Adipocyte (in vitro differentiated cells): ENCODE measurements at regions not wholly inside any gene's neighbourhood (a gene's known extent, or its start where the extent isn't known, plus 50 kb on each side); places are given as distances from the start of the nearest gene placed in this dataset.
"Not testable (repeated sequence)": the region's sequence is repeated elsewhere in the genome, so short reads cannot be mapped to it uniquely, and the experiment has no call there.

Experiments
- DNase-seq: peaks from one replicate; pipeline ENCODE4 v3.0.0-alpha.2; 2015; ENCODE audit warnings: low read depth
- H3K27me3 ChIP-seq: replicated peaks from 2 replicates; pipeline ENCODE4 v1.7.0; 2013; ENCODE audit warnings: mild to moderate bottlenecking, low read length, moderate library complexity; ENCODE audit not compliant: control insufficient read depth, insufficient read depth
- H3K36me3 ChIP-seq: 2 replicates; pipeline ENCODE4 v1.7.0; 2013; ENCODE audit warnings: low read length, mild to moderate bottlenecking, moderate library complexity; ENCODE audit not compliant: control insufficient read depth, insufficient read depth, severe bottlenecking
- H3K4me1 ChIP-seq: 2 replicates; pipeline ENCODE4 v1.7.0; 2013; ENCODE audit warnings: mild to moderate bottlenecking, low read length, moderate library complexity; ENCODE audit not compliant: control insufficient read depth, insufficient read depth
- H3K4me3 ChIP-seq: 2 replicates; pipeline ENCODE4 v1.7.0; 2013; ENCODE audit warnings: mild to moderate bottlenecking, low read length, moderate library complexity
- H3K9ac ChIP-seq: 2 replicates; pipeline ENCODE4 v1.7.0; 2013; ENCODE audit warnings: mild to moderate bottlenecking, low read length, moderate library complexity
- H3K9me3 ChIP-seq: 2 replicates; pipeline ENCODE4 v1.7.0; 2013; ENCODE audit warnings: mild to moderate bottlenecking, low read length, moderate library complexity; ENCODE audit not compliant: control insufficient read depth

GRCh38 chr7:55698607-55699449 lies 126.5 kb upstream of the VOPP1 start:
- peak; percentile 24 for DNase-seq
- H3K4me1 ChIP-seq, H3K9me3 ChIP-seq, H3K27me3 ChIP-seq, H3K36me3 ChIP-seq, H3K4me3 ChIP-seq, H3K9ac ChIP-seq: not testable (repeated sequence)

GRCh38 chr7:55695893-55696701 lies 123.8 kb upstream of the VOPP1 start:
- not testable (repeated sequence) for H3K9me3 ChIP-seq, H3K9ac ChIP-seq, H3K27me3 ChIP-seq, H3K4me1 ChIP-seq, H3K36me3 ChIP-seq, H3K4me3 ChIP-seq
- DNase-seq, result peak; percentile 42

- not testable (repeated sequence) for H3K9me3 ChIP-seq, H3K4me1 ChIP-seq, H3K9ac ChIP-seq, DNase-seq, H3K27me3 ChIP-seq, H3K36me3 ChIP-seq, H3K4me3 ChIP-seq
These were observed 122.2 kb upstream of the VOPP1 start for GRCh38 chr7:55694484-55694883.

- not testable (repeated sequence) for H3K9ac ChIP-seq, H3K9me3 ChIP-seq, H3K4me1 ChIP-seq, H3K27me3 ChIP-seq, H3K4me3 ChIP-seq, H3K36me3 ChIP-seq
- peak; percentile 19 for DNase-seq
These were observed 116.7 kb upstream of the VOPP1 start for GRCh38 chr7:55688684-55689681.

- not testable (repeated sequence) for H3K4me3 ChIP-seq, H3K9me3 ChIP-seq, H3K36me3 ChIP-seq, H3K9ac ChIP-seq, H3K27me3 ChIP-seq, DNase-seq, H3K4me1 ChIP-seq
These were observed 116.0 kb upstream of the VOPP1 start for GRCh38 chr7:55688261-55688660.

DNA sequence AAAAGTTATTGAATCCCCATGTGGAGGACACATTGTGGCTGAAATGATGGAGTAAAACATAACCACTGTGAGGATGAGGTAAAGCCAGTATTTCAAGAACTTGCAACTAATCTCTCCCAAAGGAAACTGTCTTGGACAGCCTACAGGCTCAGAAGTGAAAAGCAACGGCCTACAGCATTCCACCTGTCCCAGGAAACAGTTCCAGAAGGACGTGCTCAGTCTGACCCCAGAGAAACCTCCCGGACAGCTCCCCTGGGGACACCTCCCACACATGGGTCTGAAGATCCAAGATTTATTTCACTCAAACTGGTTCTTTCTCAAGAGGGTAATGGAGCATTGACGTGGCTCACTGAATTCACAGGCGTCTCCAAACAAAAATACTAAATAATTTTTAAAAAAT lies 115.0 kb upstream of the VOPP1 start:
- H3K4me3 ChIP-seq, H3K9ac ChIP-seq, H3K9me3 ChIP-seq, H3K36me3 ChIP-seq, DNase-seq, H3K4me1 ChIP-seq, H3K27me3 ChIP-seq: not testable (repeated sequence)

DNA sequence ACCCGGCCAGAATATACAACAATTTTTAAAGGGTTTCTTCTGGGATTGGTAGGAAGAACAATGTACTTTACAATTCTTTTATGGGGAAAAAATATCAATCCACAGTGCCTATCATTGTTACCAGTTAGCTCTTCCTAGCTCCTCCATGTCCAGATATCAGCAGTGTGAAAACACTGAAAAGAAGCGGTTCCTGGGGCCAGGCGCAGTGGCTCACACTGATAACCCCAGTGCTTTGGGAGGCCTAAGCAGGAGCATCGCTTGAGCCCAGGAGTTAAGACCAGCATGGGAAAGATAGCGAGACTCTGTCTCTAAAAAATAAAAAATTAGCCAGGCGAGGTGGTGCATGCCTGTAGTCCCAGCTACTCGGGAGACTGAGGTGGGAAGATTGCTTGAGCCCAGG lies 114.5 kb upstream of the VOPP1 start:
- H3K4me1 ChIP-seq, H3K27me3 ChIP-seq, H3K9ac ChIP-seq, DNase-seq, H3K9me3 ChIP-seq, H3K4me3 ChIP-seq, H3K36me3 ChIP-seq: not testable (repeated sequence)

DNA sequence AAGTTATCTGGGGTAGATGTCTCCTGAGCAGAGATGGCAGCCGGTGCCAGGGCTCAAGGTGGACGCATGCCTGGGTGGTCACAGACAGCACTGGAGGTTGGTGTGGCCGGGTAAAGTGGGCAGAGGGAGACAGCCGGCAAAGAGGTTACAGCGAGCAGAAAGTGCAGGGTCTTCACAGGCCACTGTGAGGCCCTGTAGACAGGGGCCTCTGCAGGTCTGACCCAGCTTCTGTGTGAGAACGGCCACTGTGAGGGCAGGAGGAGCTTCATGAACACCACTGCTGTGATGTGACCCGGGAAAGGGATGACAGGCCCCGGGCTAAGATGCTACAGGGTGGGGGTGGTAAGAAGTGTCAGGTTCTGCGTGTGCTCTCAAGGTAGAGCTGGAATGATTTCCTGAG lies 111.2 kb upstream of the VOPP1 start:
- H3K36me3 ChIP-seq, H3K4me3 ChIP-seq, H3K27me3 ChIP-seq, DNase-seq, H3K9me3 ChIP-seq, H3K4me1 ChIP-seq, H3K9ac ChIP-seq: not testable (repeated sequence)

GRCh38 chr7:55675589-55675988 lies 103.3 kb upstream of the VOPP1 start:
- H3K27me3 ChIP-seq, H3K9me3 ChIP-seq, H3K9ac ChIP-seq, H3K4me3 ChIP-seq, H3K36me3 ChIP-seq, DNase-seq, H3K4me1 ChIP-seq: not testable (repeated sequence)

DNA sequence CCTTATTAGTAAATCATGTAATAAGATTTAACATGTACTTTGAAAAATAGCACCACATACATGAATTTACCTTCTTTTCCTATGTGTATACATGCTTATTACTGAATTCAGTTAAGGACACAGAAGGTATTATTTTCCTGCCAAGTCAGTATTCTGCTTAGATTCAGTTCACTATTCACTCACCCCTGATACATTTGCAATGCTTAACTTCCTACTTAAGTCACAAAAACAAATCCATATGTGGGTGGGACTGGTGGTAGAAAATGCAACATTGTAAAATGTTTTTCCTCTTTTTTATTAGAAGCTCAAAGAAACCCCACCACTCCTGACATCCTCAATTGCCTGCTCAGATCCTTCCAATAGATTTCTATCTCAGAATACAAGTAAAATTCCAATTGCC lies 101.2 kb upstream of the VOPP1 start:
- H3K9ac ChIP-seq, H3K4me3 ChIP-seq, H3K36me3 ChIP-seq, H3K27me3 ChIP-seq, DNase-seq, H3K9me3 ChIP-seq, H3K4me1 ChIP-seq: not testable (repeated sequence)

- not testable (repeated sequence) for H3K9ac ChIP-seq, H3K4me3 ChIP-seq, H3K27me3 ChIP-seq, DNase-seq, H3K9me3 ChIP-seq, H3K36me3 ChIP-seq, H3K4me1 ChIP-seq
These were observed 99.8 kb upstream of the VOPP1 start for GRCh38 chr7:55672084-55672483.
